ENCODE measurements at regions not wholly inside any gene's neighbourhood (a gene's known extent, or its start where the extent isn't known, plus 50 kb on each side); places are given as distances from the start of the nearest gene placed in this dataset.

- no peak for TF ChIP-seq CTCF (IDR thresholded peaks at IDR 0.05)
- no peak for TF ChIP-seq POLR2A (IDR thresholded peaks at IDR 0.05)
Observed at GRCh38 chr9:90176901-90177300, 465.7 kb downstream of the DIRAS2 start.
